Naive B cell (primary cell): ENCODE measurements at regions not wholly inside any gene's neighbourhood (a gene's known extent, or its start where the extent isn't known, plus 50 kb on each side); places are given as distances from the start of the nearest gene placed in this dataset.

Experiments
- ATAC-seq, 2 donors: fragments of 150-1000 bp; cut with Tn5 transposase; 2 replicates each; pipeline ENCODE4 v1.10.0; 2021; ENCODE audit warnings: low read depth in 2 of 2, mild to moderate bottlenecking in 2 of 2, moderate library complexity in 2 of 2
- DNase-seq: peaks from one replicate; pipeline ENCODE4 v3.0.0; 2022
- H3K27ac Mint-ChIP-seq, 6 donors: one replicate each; pipeline ENCODE4 v1.8.0; 2020 to 2022; ENCODE audit warnings: mild to moderate bottlenecking in 6 of 6, mixed read lengths in 6 of 6, moderate library complexity in 5 of 6, inconsistent platforms in 2 of 6
- H3K27me3 Mint-ChIP-seq, 3 donors: one replicate each; pipeline ENCODE4 v1.8.0; 2021 to 2022; ENCODE audit warnings: mixed read lengths in 3 of 3, mild to moderate bottlenecking in 1 of 3
- H3K36me3 Mint-ChIP-seq, 2 donors: one replicate each; pipeline ENCODE4 v1.8.0; 2020 to 2022; ENCODE audit warnings: mixed read lengths in 2 of 2, inconsistent platforms in 1 of 2, mild to moderate bottlenecking in 1 of 2
- H3K4me1 Mint-ChIP-seq, 3 donors: one replicate each; pipeline ENCODE4 v1.8.0; 2020 to 2022; ENCODE audit warnings: mixed read lengths in 3 of 3, inconsistent platforms in 1 of 3, mild to moderate bottlenecking in 1 of 3, moderate library complexity in 1 of 3
- H3K4me3 Mint-ChIP-seq, 8 donors: one replicate each; pipeline ENCODE4 v1.8.0; 2020 to 2022; ENCODE audit warnings: mild to moderate bottlenecking in 8 of 8, mixed read lengths in 8 of 8, moderate library complexity in 8 of 8, inconsistent platforms in 2 of 8
- H3K9me3 Mint-ChIP-seq, 7 donors: one replicate each; pipeline ENCODE4 v1.8.0; 2020 to 2022; ENCODE audit warnings: mixed read lengths in 7 of 7, mild to moderate bottlenecking in 5 of 7, inconsistent platforms in 2 of 7, moderate library complexity in 1 of 7

GRCh38 chr3:63179862-63180522 lies 98.1 kb upstream of the SYNPR start:
- Mint-ChIP-seq H3K4me3 (no peak overlapping the region), H3K36me3 (no peaks in the 10 kb centered on the region), H3K27me3 (no peaks in the 10 kb centered on the region), H3K4me1 (no peaks in the 10 kb centered on the region), H3K9me3 (peaks cover 0 to 15% (median 7%) of the 10 kb centered on the region in 7 donors), H3K27ac (no peak overlapping the region)
- ATAC-seq (no peak), DNase-seq (no peak)

- H3K27ac Mint-ChIP-seq = no peak overlapping the region
- DNase-seq (no peak), ATAC-seq (no peak)
- H3K36me3 Mint-ChIP-seq = no peaks in the 10 kb centered on the region
- peaks cover 0 to 12% (median 4%) of the 10 kb centered on the region in 7 donors for H3K9me3 Mint-ChIP-seq
- no peaks in the 10 kb centered on the region for H3K27me3 Mint-ChIP-seq
- H3K4me1 Mint-ChIP-seq = no peaks in the 10 kb centered on the region
- no peak overlapping the region for H3K4me3 Mint-ChIP-seq
These were observed 85.9 kb upstream of the SYNPR start for GRCh38 chr3:63192248-63192647.

GRCh38 chr3:63193647-63194046 lies 84.5 kb upstream of the SYNPR start:
- no peak for ATAC-seq
- no peak for DNase-seq
- H3K36me3 Mint-ChIP-seq = no peaks in the 10 kb centered on the region
- no peaks in the 10 kb centered on the region for H3K4me1 Mint-ChIP-seq
- H3K4me3 Mint-ChIP-seq = no peak overlapping the region
- H3K27ac Mint-ChIP-seq = no peak overlapping the region
- H3K9me3 Mint-ChIP-seq = peaks cover 0 to 10% (median 4%) of the 10 kb centered on the region in 7 donors
- H3K27me3 Mint-ChIP-seq = no peaks in the 10 kb centered on the region

- Mint-ChIP-seq H3K36me3 (no peaks in the 10 kb centered on the region), H3K4me3 (no peak overlapping the region), H3K27ac (no peak overlapping the region), H3K4me1 (no peaks in the 10 kb centered on the region), H3K9me3 (peaks cover 0 to 2% (median 0%) of the 10 kb centered on the region in 7 donors), H3K27me3 (no peaks in the 10 kb centered on the region)
- ATAC-seq = no peak
- no peak for DNase-seq
These were observed 78.5 kb upstream of the SYNPR start for GRCh38 chr3:63199606-63200005.

- Mint-ChIP-seq H3K4me1 (no peaks in the 10 kb centered on the region), H3K36me3 (no peaks in the 10 kb centered on the region), H3K27ac (no peak overlapping the region), H3K4me3 (no peak overlapping the region), H3K9me3 (peaks cover 0 to 5% (median 0%) of the 10 kb centered on the region in 7 donors), H3K27me3 (no peaks in the 10 kb centered on the region)
- ATAC-seq (no peak), DNase-seq (no peak)
These were observed 75.6 kb upstream of the SYNPR start for GRCh38 chr3:63202529-63202928.

- ATAC-seq (no peak), DNase-seq (no peak)
- no peak overlapping the region for H3K27ac Mint-ChIP-seq
- H3K4me1 Mint-ChIP-seq = no peaks in the 10 kb centered on the region
- no peak overlapping the region for H3K4me3 Mint-ChIP-seq
- H3K27me3 Mint-ChIP-seq = no peaks in the 10 kb centered on the region
- H3K9me3 Mint-ChIP-seq = peaks cover 0 to 5% (median 0%) of the 10 kb centered on the region in 7 donors
- no peaks in the 10 kb centered on the region for H3K36me3 Mint-ChIP-seq
These were observed 71.0 kb upstream of the SYNPR start for GRCh38 chr3:63207066-63207590.

GRCh38 chr3:63228087-63228486 lies 50.0 kb upstream of the SYNPR start:
- H3K4me1 Mint-ChIP-seq = no peaks in the 10 kb centered on the region
- no peak for ATAC-seq

More at GRCh38 chr3:63228087-63228486, 50.0 kb upstream of the SYNPR start:
- H3K36me3 Mint-ChIP-seq = no peaks in the 10 kb centered on the region
- no peak for DNase-seq
- H3K9me3 Mint-ChIP-seq = peaks cover 0 to 10% (median 3%) of the 10 kb centered on the region in 7 donors
- no peak overlapping the region for H3K4me3 Mint-ChIP-seq
- H3K27ac Mint-ChIP-seq = no peak overlapping the region
- peaks cover 0 to 4% (median 0%) of the 10 kb centered on the region in 3 donors for H3K27me3 Mint-ChIP-seq
